IMR-90 (cell line): ENCODE measurements at regions not wholly inside any gene's neighbourhood (a gene's known extent, or its start where the extent isn't known, plus 50 kb on each side); places are given as distances from the start of the nearest gene placed in this dataset.

Experiments
- ATAC-seq: fragments of 200-7000 bp; cut with Tn5 transposase; 2 replicates; pipeline ENCODE4 v1.9.1; 2020; ENCODE audit warnings: low read depth, mild to moderate bottlenecking, moderate library complexity
- BruUV-seq: library from RNA; stranded (reverse); fragments of 400-500 nt; replicated peaks from 2 replicates; lab custom pipeline; 2021; lab: Mats Ljungman, UMichigan
- CTCF ChIA-PET: fragments of 300-600 bp; formaldehyde crosslinking; extraction: SDS; loops from one replicate; lab custom pipeline; 2021; ENCODE audit warnings: antibody characterized with exemption; lab: Yijun Ruan, JAX
- POLR2A ChIA-PET: fragments of 300-600 bp; sonication (Branson Sonifier 250); formaldehyde crosslinking; loops from one replicate; lab custom pipeline; 2022; ENCODE audit warnings: antibody characterized with exemption; ENCODE audit not compliant: unreplicated experiment; lab: Charles Lee
- DNase-seq: peaks from one replicate; pipeline ENCODE4 v3.0.0; 2013
- H2AFZ ChIP-seq: replicated peaks from 2 replicates; pipeline ENCODE3; 2013; ENCODE audit warnings: low read length, mild to moderate bottlenecking; ENCODE audit not compliant: poor library complexity
- H2AK5ac ChIP-seq: 2 replicates; pipeline ENCODE4 v1.6.1; 2013; ENCODE audit warnings: low read depth, low read length, inconsistent platforms
- H2AK9ac ChIP-seq: replicated peaks from 2 replicates; pipeline ENCODE3; 2013; ENCODE audit warnings: mild to moderate bottlenecking, low read depth, low read length, moderate library complexity; ENCODE audit not compliant: poor library complexity
- H2BK120ac ChIP-seq: 2 replicates; pipeline ENCODE4 v1.6.1; 2013; ENCODE audit warnings: low read depth, low read length, inconsistent platforms
- H2BK15ac ChIP-seq: 3 replicates; pipeline ENCODE4 v1.6.1; 2013; ENCODE audit warnings: low read depth, low read length, inconsistent platforms
- H2BK20ac ChIP-seq: 2 replicates; pipeline ENCODE4 v1.6.1; 2013; ENCODE audit warnings: low read depth, mild to moderate bottlenecking, inconsistent platforms, low read length, moderate library complexity
- H2BK5ac ChIP-seq: 2 replicates; pipeline ENCODE4 v1.6.1; 2013; ENCODE audit warnings: mild to moderate bottlenecking, low read depth, low read length, inconsistent platforms; ENCODE audit not compliant: poor library complexity, severe bottlenecking
- H3K14ac ChIP-seq: replicated peaks from 2 replicates; pipeline ENCODE4 v1.6.1; 2013; ENCODE audit warnings: low read depth, low read length, inconsistent platforms
- H3K18ac ChIP-seq: 2 replicates; pipeline ENCODE4 v1.6.1; 2013; ENCODE audit warnings: low read depth, low read length, control low read depth
- H3K23ac ChIP-seq: 2 replicates; pipeline ENCODE4 v1.6.1; 2013; ENCODE audit warnings: low read depth, low read length, inconsistent platforms
- H3K27ac ChIP-seq: 2 replicates; pipeline ENCODE4 v1.5.1; 2013; ENCODE audit warnings: mild to moderate bottlenecking, control low read depth, low read length; ENCODE audit not compliant: insufficient read depth
- H3K27me3 ChIP-seq: 2 replicates; pipeline ENCODE4 v1.6.1; 2013; ENCODE audit warnings: low read length; ENCODE audit not compliant: control insufficient read depth, insufficient read depth
- H3K36me3 ChIP-seq: 2 replicates; pipeline ENCODE4 v1.6.1; 2013; ENCODE audit warnings: low read length, mixed read lengths; ENCODE audit not compliant: control insufficient read depth, insufficient read depth
- H3K4ac ChIP-seq: 2 replicates; pipeline ENCODE4 v1.6.1; 2013; ENCODE audit warnings: low read depth, low read length, inconsistent platforms
- H3K4me1 ChIP-seq: 2 replicates; pipeline ENCODE4 v1.6.1; 2013; ENCODE audit warnings: low read length, mixed read lengths; ENCODE audit not compliant: control insufficient read depth, insufficient read depth
- H3K4me2 ChIP-seq: 2 replicates; pipeline ENCODE4 v1.6.1; 2013; ENCODE audit warnings: low read depth, mild to moderate bottlenecking, control low read depth, low read length, moderate library complexity
- H3K4me3 ChIP-seq: 2 replicates; pipeline ENCODE4 v1.5.1; 2013; ENCODE audit warnings: low read depth, mild to moderate bottlenecking, control low read depth, low read length, moderate library complexity; ENCODE audit not compliant: insufficient read depth
- H3K56ac ChIP-seq: 2 replicates; pipeline ENCODE4 v1.6.1; 2013; ENCODE audit warnings: low read length, inconsistent platforms; ENCODE audit not compliant: insufficient read depth; ENCODE audit errors: extremely low read depth
- H3K79me1 ChIP-seq, 2 experiments: 2 replicates each; pipeline ENCODE4 v1.6.1; 2013; ENCODE audit warnings: low read length in 2 of 2, inconsistent platforms in 1 of 2, low read depth in 1 of 2
- H3K9ac ChIP-seq: 2 replicates; pipeline ENCODE4 v1.6.1; 2013; ENCODE audit warnings: low read depth, low read length, control low read depth
- H3K9me1 ChIP-seq: 2 replicates; pipeline ENCODE4 v1.6.1; 2013; ENCODE audit warnings: low read length, inconsistent platforms; ENCODE audit not compliant: insufficient read depth
- H3K9me3 ChIP-seq: 2 replicates; pipeline ENCODE4 v1.6.1; 2013; ENCODE audit warnings: low read length; ENCODE audit not compliant: control insufficient read depth, insufficient read depth
- H4K20me1 ChIP-seq: 2 replicates; pipeline ENCODE4 v1.6.1; 2013; ENCODE audit warnings: low read length, inconsistent platforms; ENCODE audit not compliant: insufficient read depth
- H4K5ac ChIP-seq: 2 replicates; pipeline ENCODE4 v1.6.1; 2013; ENCODE audit warnings: mild to moderate bottlenecking, low read depth, low read length, control low read depth
- H4K8ac ChIP-seq, 2 experiments: 2 replicates each; pipeline ENCODE4 v1.6.1; 2013; ENCODE audit warnings: low read depth in 2 of 2, low read length in 2 of 2, control low read depth in 1 of 2, inconsistent platforms in 1 of 2
- H4K91ac ChIP-seq: 2 replicates; pipeline ENCODE4 v1.6.1; 2013; ENCODE audit warnings: low read depth, low read length, inconsistent platforms; ENCODE audit not compliant: insufficient read depth
- NFE2L2 ChIP-seq: fragments of 150-350 bp; IDR thresholded peaks from 2 replicates; pipeline ENCODE4 v1.6.1; 2016; ENCODE audit warnings: low read depth, mild to moderate bottlenecking, low read length
- RAD21 ChIP-seq: IDR thresholded peaks from 2 replicates; pipeline ENCODE4 v1.6.1; 2012; ENCODE audit warnings: low read length, improper control_type of control experiment
- WGBS, 2 experiments: methylation state at CpG; one replicate each; pipeline versions ENCODE4 v1.1.5 to v1.1.7; 2013; ENCODE audit warnings: missing lambda C conversion rate in 2 of 2; ENCODE audit not compliant: insufficient read length in 1 of 2; ENCODE audit errors: extremely low coverage in 2 of 2; 5-methylcytosine and 5-hydroxymethylcytosine counted together
- dilution Hi-C: fragments of 300-500 bp; cut with HindIII; formaldehyde crosslinking; loops from one replicate; pipeline ENCODE4 v1.14.3; 2018; ENCODE audit warnings: low sequenced_read_pairs; ENCODE audit not compliant: unreplicated experiment
- in situ Hi-C: fragments of 300-500 bp; cut with MboI; formaldehyde crosslinking; loops from 3 replicates; pipeline ENCODE4 v1.14.3; 2019; ENCODE audit warnings: low sequenced_read_pairs, inconsistent platforms, mixed read lengths
- intact Hi-C: fragments of 100-400 bp; cut with micrococcal nuclease; formaldehyde crosslinking; loops from 2 replicates; pipeline ENCODE4 v1.10.0; 2022

DNA sequence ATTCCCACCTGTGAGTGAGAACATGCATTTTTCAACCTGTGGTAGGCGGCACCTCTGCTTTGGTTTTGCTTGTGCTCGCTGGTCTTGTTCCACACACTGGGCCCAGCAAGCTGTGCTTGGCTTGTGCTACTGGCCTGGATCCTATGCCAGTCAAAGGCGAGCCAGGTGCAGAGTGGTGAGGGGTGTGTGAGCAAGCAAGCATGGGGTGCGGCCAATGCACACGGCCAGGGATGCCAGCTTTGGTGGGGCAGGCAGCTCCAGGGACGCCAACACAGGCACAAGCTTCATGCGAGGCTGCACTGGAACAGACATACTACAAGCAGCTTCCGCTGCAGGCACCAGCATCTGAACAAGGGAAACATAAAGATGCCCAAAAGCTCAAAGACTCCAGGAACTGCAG, 654.9 kb upstream of the EYS start:
- Histone ChIP-seq H2BK5ac (no peak overlapping the region), H3K27ac (no peak overlapping the region), H4K20me1 (no peaks in the 10 kb centered on the region), H4K91ac (no peak overlapping the region), H3K18ac (no peak overlapping the region), H3K36me3 (no peaks in the 10 kb centered on the region), H2BK120ac (no peak overlapping the region), H2AK9ac (no peak overlapping the region), H3K9me3 (peaks cover 3% of the 10 kb centered on the region; the same call in 1 of the 2 replicates), H3K56ac (no peak overlapping the region), H4K5ac (no peak overlapping the region), H3K4me2 (no peak overlapping the region), H3K4ac (no peak overlapping the region), H2BK20ac (no peak overlapping the region), H4K8ac (no peak overlapping the region), H3K23ac (no peak overlapping the region), H3K4me3 (no peak overlapping the region), H2AK5ac (no peak overlapping the region), H3K27me3 (no peaks in the 10 kb centered on the region), H3K9ac (no peak overlapping the region), H3K79me1 (no peaks in the 10 kb centered on the region), H3K9me1 (no peaks in the 10 kb centered on the region), H2AFZ (no peak overlapping the region), H3K14ac (no peak overlapping the region), H3K4me1 (no peaks in the 10 kb centered on the region), H2BK15ac (no peak overlapping the region)
- DNase-seq: no peak
- no peak for TF ChIP-seq RAD21
- no peak for TF ChIP-seq NFE2L2
- ChIA-PET POLR2A (no interaction called here), CTCF (no interaction called here)
- 60% methylated on average over 1 of the region's 8 CpGs; no CpG with 5 or more reads in 1 of the 2 experiments for WGBS, 2 experiments
- dilution Hi-C loops: no loop called here
- ATAC-seq: no peak
- intact Hi-C loops: no loop called here
- BruUV-seq: no TSS peak
- in situ Hi-C loops: no loop called here
